ENCODE measurements at regions not wholly inside any gene's neighbourhood (a gene's known extent, or its start where the extent isn't known, plus 50 kb on each side); places are given as distances from the start of the nearest gene placed in this dataset.
A peak's percentile ranks its signal among the peaks of the same experiment; 100 is the strongest.

GRCh38 chr5:115413651-115414050 lies 117.2 kb upstream of the CCDC112 start:
- no peaks in the 10 kb centered on the region for H3K27me3 ChIP-seq
- no peak for DNase-seq
- peak overlapping the region in 1 of 10 donors; percentile 24 for H3K27ac ChIP-seq
- no peak overlapping the region for H3K4me3 ChIP-seq
- no peaks in the 10 kb centered on the region for H3K9me3 ChIP-seq
- no peaks in the 10 kb centered on the region for H3K36me3 ChIP-seq
- WGBS, 2 donors, result 80 to 82% methylated on average over 1 of the region's 1 CpG
- H3K4me1 ChIP-seq, result peaks cover 5 to 37% (median 17%) of the 10 kb centered on the region in 9 donors
- ATAC-seq, result no peak
- TF ChIP-seq CTCF (IDR thresholded peaks at IDR 0.05), result no peak
- intact Hi-C loops (cut with DNase I), result loop anchor here in 1 of 10 donors (1.0 kb wide), 1 partner anchor 31 kb away; no protein-coding TSS in a partner anchor

- H3K4me1 ChIP-seq, result peaks cover under 1 to 6% (median 5%) of the 10 kb centered on the region in 9 donors
- TF ChIP-seq CTCF (IDR thresholded peaks at IDR 0.05), result no peak
- intact Hi-C loops (cut with DNase I), result no loop called here
- H3K4me3 ChIP-seq, result no peak overlapping the region
- no peak for DNase-seq
- WGBS, 2 donors, result 87 to 89% methylated on average over 2 of the region's 2 CpGs
- no peaks in the 10 kb centered on the region for H3K27me3 ChIP-seq
- H3K27ac ChIP-seq, result no peak overlapping the region
- no peaks in the 10 kb centered on the region for H3K9me3 ChIP-seq
- ATAC-seq, result no peak
- H3K36me3 ChIP-seq, result no peaks in the 10 kb centered on the region
These were observed 112.6 kb upstream of the CCDC112 start for GRCh38 chr5:115409094-115409493.

- no peak for TF ChIP-seq CTCF (IDR thresholded peaks at IDR 0.05)
- no peak overlapping the region for H3K27ac ChIP-seq
- no peak for DNase-seq
- H3K4me1 ChIP-seq, result peaks cover 0 to 10% (median 0%) of the 10 kb centered on the region in 9 donors
- H3K9me3 ChIP-seq, result peaks cover 0 to under 1% (median 0%) of the 10 kb centered on the region in 11 donors
- WGBS, 2 donors, result 64 to 79% methylated on average over 1 of the region's 1 CpG
- H3K27me3 ChIP-seq, result no peaks in the 10 kb centered on the region
- intact Hi-C loops (cut with DNase I), result no loop called here
- H3K4me3 ChIP-seq, result no peak overlapping the region
- ATAC-seq, result peak in 1 of 8 donors; percentile 66
- H3K36me3 ChIP-seq, result no peaks in the 10 kb centered on the region
These were observed 106.5 kb upstream of the CCDC112 start for GRCh38 chr5:115402822-115403577.

- no peak for TF ChIP-seq CTCF (IDR thresholded peaks at IDR 0.05)
These were observed 105.6 kb upstream of the CCDC112 start for GRCh38 chr5:115402092-115402491.

More at GRCh38 chr5:115402092-115402491, 105.6 kb upstream of the CCDC112 start:
- DNase-seq, result no peak
- H3K27me3 ChIP-seq, result no peaks in the 10 kb centered on the region
- no peak overlapping the region for H3K27ac ChIP-seq
- WGBS, 2 donors, result 58 to 59% methylated on average over 4 of the region's 4 CpGs
- peaks cover 0 to 10% (median 0%) of the 10 kb centered on the region in 9 donors for H3K4me1 ChIP-seq
- H3K4me3 ChIP-seq, result no peak overlapping the region
- H3K9me3 ChIP-seq, result peaks cover 0 to 3% (median 0%) of the 10 kb centered on the region in 11 donors
- ATAC-seq, result no peak
- no peaks in the 10 kb centered on the region for H3K36me3 ChIP-seq
- intact Hi-C loops (cut with DNase I), result no loop called here
